ENCODE measurements at regions not wholly inside any gene's neighbourhood (a gene's known extent, or its start where the extent isn't known, plus 50 kb on each side); places are given as distances from the start of the nearest gene placed in this dataset.

- DNase-seq, result no peak
Observed at GRCh38 chr4:153034681-153035080, 98.6 kb downstream of the FHDC1 start.

DNA sequence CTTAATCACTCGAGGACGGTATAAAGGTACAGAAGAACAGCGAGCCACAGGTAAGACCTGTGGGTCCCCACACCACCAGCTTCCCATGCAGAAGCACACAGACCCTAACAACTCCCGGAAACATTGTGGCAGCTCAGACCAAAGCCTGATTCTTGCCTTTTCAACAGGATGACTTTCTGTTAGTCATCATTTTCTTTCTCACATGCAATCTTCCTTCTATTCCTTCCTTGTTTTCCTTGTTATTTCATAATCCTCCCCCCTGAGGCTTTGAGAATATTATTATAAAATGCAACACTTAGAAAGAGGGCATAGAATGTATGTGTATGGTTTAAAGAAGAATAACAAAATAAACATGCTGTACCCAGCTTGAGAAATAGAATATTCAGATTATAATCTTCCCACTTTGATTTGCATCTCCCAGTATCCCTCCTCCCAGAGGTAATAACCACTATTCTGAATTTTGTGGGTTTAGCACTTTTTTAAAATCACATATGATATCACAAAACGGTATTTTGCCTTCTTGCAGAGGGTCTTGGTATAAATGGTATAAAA lies 100.9 kb downstream of the FHDC1 start:
- no peak for DNase-seq

DNA sequence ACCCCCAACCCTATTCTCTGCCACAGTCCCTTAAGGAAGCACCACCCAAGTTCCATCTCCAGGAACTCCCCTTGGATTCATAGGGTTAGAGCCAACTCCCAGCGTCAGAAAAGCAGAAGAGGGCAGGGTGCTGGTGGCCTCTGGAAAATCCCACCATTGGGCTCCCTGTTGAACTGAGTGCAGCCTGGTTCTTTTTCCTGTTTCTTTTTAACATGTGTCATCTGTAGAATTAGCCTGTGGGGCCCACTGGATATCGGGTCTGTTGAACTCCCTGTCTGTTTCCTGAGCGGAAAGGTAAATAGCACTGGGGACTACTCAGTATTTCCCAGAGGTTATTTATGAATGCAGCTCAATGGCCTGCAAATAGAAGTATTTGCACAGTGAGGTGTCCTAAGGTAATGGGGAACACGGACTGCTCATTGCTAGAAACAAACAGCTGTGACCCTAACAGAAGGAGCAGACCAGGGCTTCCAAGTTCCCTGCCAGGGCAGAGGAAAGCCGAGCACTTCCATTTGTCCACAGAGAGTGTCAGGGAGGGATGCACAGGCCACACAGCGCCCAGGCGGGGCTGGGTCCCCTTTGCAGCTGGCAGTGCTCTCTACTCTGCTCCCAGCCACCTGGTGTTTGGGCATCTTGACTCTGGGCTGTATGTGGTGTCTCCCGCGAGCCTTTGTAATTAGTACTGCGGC lies 102.6 kb downstream of the FHDC1 start:
- DNase-seq, result peak; percentile 66

- DNase-seq, result no peak
Observed at GRCh38 chr4:153039542-153040185, 103.5 kb downstream of the FHDC1 start.

DNA sequence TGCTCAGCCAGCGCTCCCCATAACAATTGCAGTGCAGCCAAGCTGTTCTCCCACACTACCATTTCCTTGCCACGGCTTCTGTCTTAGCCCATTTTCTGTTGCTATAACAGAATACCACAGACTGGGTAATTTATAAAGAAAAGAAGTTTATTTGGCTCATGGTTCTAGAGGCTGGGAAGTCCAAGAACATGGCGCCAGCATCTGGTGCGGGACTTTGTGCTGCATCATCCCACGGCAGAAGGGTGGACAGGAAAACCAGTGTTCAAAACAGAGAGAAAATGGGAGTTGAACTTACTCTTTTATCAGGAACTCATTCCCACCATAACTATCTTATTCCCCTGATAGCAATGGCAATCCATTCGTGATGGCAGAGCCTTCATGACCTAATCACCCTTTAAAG lies 104.6 kb downstream of the FHDC1 start:
- DNase-seq, result no peak

GRCh38 chr4:153044036-153044435 lies 107.9 kb downstream of the FHDC1 start:
- no peak for DNase-seq

- DNase-seq, result no peak
Observed at GRCh38 chr4:153045111-153045982, 109.2 kb downstream of the FHDC1 start.

- DNase-seq, result no peak
Observed at GRCh38 chr4:153058671-153059060, 122.5 kb downstream of the FHDC1 start.

DNA sequence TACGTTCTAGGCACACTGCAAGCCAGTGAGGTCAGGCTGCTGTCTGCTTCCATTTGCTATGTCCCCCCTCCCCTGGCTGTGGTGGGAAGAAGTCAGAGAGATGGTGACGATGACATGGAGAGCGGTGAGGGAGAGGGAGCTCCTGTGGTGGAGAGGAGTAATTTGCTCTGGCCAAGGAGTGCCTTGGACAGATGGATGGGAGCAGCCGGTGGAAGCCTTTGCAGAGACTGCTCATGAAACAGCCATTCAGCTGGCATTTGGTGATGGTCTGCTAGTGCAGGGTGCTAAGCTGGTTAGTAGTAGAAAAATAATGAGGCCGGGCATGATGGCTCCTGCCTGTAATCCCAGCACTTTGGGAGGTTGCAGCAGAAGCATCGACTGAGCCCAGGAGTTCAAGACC lies 124.1 kb downstream of the FHDC1 start:
- DNase-seq, result no peak

- DNase-seq, result no peak
Observed at GRCh38 chr4:153061971-153062370, 125.8 kb downstream of the FHDC1 start.

- no peak for DNase-seq
Observed at GRCh38 chr4:153062652-153063168, 126.6 kb downstream of the FHDC1 start.

GRCh38 chr4:153063490-153063889 lies 127.4 kb downstream of the FHDC1 start:
- no peak for DNase-seq

DNA sequence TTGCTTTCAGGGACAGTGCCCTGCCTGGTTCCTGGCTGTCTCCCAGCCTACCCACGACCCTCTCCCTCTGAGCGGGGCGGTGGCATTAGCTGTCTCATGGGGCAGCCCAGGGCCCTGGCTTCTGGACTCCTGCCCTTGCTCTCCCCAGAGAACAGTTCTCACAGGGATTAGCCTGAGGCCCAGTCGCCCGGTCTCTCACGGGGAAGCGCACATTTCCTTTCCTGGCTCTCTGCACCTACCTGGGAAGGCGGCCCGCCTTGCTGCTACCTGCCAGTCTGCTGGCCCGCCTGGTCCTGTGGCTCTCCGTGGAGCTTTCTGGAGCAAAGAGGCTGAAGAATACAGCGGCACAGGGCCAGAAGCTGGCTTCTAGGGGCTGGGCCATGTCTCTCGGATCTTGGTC lies 128.4 kb downstream of the FHDC1 start:
- DNase-seq, result no peak

DNA sequence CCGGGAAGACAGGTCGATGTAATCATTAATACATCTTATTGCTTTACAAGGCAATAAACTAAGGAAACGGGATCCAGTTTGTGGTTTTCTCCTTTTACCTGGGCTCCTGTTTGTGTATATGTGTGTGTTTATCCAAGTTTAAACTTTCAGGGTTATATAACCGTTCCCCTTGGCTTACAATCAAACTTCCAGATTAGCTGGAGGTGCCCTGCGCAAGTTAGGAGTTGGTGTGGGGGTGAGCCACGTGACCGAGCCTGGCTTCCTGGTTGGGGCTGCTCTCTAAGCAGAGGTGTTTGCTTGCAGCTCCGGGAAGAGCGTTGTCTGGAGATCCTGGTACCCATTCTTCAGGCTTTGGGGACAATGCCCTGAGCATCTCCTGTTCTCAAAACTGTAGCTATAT lies 129.2 kb downstream of the FHDC1 start:
- no peak for DNase-seq

DNA sequence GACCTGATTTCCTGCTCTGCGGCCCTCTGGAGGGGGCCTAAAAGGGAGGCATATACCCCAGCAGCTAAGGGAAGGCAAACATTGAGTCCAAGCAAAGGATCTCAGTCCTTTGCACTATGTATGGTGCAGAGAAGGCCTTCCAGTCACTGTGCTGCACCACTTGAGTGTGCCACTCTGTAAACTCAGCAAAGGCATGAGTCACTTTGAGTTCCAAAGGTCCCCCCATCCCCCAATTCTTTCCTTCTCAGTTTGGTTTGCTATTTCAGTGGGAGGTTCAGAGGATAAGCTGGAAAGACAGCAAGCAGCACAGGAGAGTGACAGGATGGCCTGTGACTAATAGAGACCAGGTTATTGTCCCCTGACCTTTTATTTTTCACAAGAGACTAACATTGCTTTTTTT lies 131.3 kb downstream of the FHDC1 start:
- DNase-seq, result no peak

DNA sequence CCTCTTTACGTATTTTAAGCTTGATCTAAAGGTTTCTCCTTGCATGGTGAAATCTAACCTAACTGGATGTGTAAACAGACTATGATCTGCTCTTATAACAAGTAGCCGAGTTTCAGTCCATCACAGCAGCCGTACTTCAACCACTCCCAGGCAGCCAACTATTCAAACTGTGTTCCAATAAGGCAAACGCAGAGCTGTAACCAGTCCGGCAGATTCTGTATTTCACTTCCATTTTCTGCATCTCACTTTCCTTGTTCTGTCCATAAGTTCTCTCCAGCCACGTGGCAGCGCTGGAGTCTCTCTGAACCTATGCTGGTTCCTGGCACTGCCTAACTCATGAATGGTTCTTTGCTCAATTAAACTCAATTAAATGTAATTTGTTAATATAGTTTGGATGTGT lies 132.6 kb downstream of the FHDC1 start:
- no peak for DNase-seq

DNA sequence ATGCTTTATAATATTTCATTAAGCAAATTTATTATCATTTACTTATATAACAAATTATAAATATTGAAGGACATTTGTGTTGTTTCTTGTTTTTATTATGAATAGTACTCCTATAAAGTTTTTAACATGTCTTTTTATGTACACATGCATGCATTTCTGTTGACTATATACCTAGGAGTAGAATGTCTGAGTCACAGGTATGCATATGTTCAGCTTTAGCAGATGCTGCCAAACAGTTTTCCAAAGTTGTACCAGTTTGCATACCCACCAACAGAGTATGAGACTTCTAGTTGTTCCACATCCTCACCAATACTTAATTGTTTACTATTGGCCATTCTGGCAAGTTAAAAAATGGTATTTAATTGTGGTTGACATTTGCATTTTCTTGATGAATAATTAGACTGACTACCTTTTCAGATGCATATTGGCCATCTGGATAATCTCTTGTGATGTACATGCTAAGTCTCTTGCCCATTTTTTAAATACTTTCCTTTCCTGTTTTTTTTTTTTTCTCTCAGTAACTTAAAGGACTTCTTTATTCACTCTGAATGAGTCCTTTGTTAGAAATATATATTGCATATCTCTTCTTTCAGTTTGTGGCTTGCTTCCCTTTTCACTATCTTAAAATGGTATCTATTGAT lies 132.2 kb upstream of the TRIM2 start:
- no peak for DNase-seq

DNA sequence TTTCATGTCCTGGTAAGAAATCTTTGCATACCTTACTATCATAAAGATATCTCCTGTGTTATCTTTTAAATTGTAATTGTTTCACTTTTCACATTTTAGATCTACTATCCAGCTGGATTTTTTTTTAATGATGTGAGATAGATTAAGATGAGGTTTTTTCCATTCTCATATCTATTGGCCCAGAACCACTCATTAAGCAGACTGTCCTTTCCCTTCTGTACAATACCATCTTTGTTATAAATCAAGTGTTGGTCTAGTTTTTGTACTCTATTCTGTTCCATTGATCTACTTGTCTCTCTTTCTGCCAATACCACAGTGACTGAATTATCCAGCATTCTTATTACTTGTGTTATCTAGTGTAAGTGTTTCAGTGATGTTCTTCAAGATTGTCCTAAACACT lies 131.6 kb upstream of the TRIM2 start:
- no peak for DNase-seq

GRCh38 chr4:153074486-153074885 lies 129.8 kb upstream of the TRIM2 start:
- no peak for DNase-seq

GRCh38 chr4:153074936-153075630 lies 129.2 kb upstream of the TRIM2 start:
- DNase-seq, result no peak

DNA sequence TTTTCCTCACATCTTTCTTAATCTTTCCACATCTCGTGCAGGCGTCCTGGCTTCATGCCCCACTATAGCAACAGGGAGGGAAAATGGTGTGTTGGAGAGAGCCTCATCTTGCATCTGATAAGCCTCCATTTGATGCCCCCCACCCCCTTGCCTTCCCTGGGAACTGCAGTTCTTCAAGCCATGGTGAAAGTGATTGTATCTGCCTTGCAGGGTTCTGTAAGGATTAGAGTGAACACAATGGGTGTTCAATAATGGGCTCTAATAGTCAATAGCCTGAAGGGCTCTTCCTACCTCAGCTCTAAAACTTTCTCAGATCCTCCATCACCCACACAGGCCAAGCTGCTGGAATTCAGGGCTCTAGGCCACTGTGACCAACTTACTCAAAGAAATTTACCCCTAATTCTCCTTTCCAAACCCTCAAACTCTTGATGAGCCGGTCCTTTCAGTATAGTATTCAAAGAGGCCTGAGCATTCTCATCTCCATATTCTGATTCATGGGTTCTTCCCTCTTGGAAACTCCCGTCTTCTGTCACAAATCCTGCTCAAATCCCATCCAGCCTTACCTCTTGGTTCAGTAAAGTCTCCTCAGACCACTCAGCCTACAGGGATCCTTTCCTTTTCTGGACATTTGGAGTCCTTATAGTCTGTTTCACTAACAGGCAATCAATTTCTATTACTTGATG lies 128.3 kb upstream of the TRIM2 start:
- no peak for DNase-seq

- DNase-seq, result no peak
Observed at GRCh38 chr4:153076861-153077260, 127.4 kb upstream of the TRIM2 start.
